Calu3 (cell line): ENCODE measurements at regions not wholly inside any gene's neighbourhood (a gene's known extent, or its start where the extent isn't known, plus 50 kb on each side); places are given as distances from the start of the nearest gene placed in this dataset.
"Not testable (repeated sequence)": the region's sequence is repeated elsewhere in the genome, so short reads cannot be mapped to it uniquely, and the experiment has no call there.

Experiments used
- BruUV-seq: library from RNA; stranded (reverse); fragments of 400-500 nt; replicated peaks from 2 replicates; lab custom pipeline; 2021; lab: Mats Ljungman, UMichigan
- CTCF ChIA-PET: fragments of 300-600 bp; sonication (Branson Sonifier 250); formaldehyde crosslinking; loops from one replicate; lab custom pipeline; 2022; ENCODE audit warnings: antibody characterized with exemption; lab: Charles Lee
- DNase-seq: peaks from one replicate; pipeline ENCODE4 v3.0.0; 2022
- H3K27ac Mint-ChIP-seq: one replicate; pipeline ENCODE4 v1.8.0; 2022; ENCODE audit warnings: mixed read lengths; ENCODE audit not compliant: unreplicated experiment
- H3K27me3 Mint-ChIP-seq: one replicate; pipeline ENCODE4 v1.8.0; 2022; ENCODE audit warnings: mixed read lengths; ENCODE audit not compliant: unreplicated experiment
- H3K36me3 Mint-ChIP-seq: one replicate; pipeline ENCODE4 v1.8.0; 2022; ENCODE audit warnings: mild to moderate bottlenecking, moderate library complexity, mixed read lengths; ENCODE audit not compliant: insufficient read depth, unreplicated experiment
- H3K4me1 Mint-ChIP-seq: one replicate; pipeline ENCODE4 v1.8.0; 2022; ENCODE audit warnings: mild to moderate bottlenecking, low read depth, mixed read lengths; ENCODE audit not compliant: unreplicated experiment
- H3K4me3 Mint-ChIP-seq: one replicate; pipeline ENCODE4 v1.8.0; 2022; ENCODE audit warnings: mild to moderate bottlenecking, low read depth, moderate library complexity, mixed read lengths; ENCODE audit not compliant: unreplicated experiment
- H3K9me3 Mint-ChIP-seq: one replicate; pipeline ENCODE4 v1.8.0; 2022; ENCODE audit warnings: low read depth, mixed read lengths; ENCODE audit not compliant: unreplicated experiment
- CTCF ChIP-seq: fragments of 200-600 bp; IDR thresholded peaks from one replicate; pipeline ENCODE4 v1.8.0; 2022; ENCODE audit warnings: antibody characterized with exemption; ENCODE audit not compliant: unreplicated experiment
- intact Hi-C: fragments of 100-400 bp; cut with micrococcal nuclease; formaldehyde crosslinking; loops from one replicate; pipeline ENCODE4 v1.10.0; 2022; ENCODE audit not compliant: unreplicated experiment

DNA sequence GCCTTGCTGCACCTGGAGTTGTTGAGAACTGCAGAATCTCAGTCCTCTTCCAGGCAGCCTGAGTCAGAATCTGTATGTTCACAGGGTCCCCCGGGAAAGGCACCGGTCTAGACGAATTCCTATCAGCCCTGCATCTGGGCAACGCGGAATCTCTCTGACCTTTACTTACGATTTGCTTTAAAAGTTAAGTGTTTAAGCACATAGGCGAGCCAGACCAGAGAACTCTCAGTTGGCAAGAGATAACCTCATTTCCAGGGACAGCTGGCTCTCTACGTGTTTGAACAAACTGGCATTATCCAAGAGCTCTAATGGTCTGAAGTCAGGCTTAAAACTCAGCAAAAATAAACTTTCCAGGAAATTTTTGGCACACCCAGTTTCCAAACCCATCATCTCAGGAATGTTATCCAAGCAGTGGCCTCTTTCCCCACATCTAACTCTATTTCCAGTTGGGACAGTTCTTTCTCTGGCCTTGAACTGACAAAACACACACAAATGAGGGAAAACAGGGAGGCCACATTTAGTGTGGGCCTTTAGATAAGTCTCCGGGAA lies 53.4 kb downstream of the HES1 start:
- CTCF ChIA-PET, result no interaction called here
- no peak overlapping the region for H3K4me3 Mint-ChIP-seq
- peaks cover 3% of the 10 kb centered on the region for H3K4me1 Mint-ChIP-seq
- no peak for DNase-seq
- no peaks in the 10 kb centered on the region for H3K36me3 Mint-ChIP-seq
- H3K9me3 Mint-ChIP-seq, result no peaks in the 10 kb centered on the region
- H3K27ac Mint-ChIP-seq, result no peak overlapping the region
- H3K27me3 Mint-ChIP-seq, result no peaks in the 10 kb centered on the region
- TF ChIP-seq CTCF, result no peak
- intact Hi-C loops, result no loop called here
- BruUV-seq, result no TSS peak

GRCh38 chr3:194191850-194192249 lies 55.9 kb downstream of the HES1 start:
- BruUV-seq, H3K4me3 Mint-ChIP-seq, H3K27me3 Mint-ChIP-seq, DNase-seq, H3K4me1 Mint-ChIP-seq, H3K9me3 Mint-ChIP-seq, H3K36me3 Mint-ChIP-seq, H3K27ac Mint-ChIP-seq, intact Hi-C loops, CTCF ChIA-PET: not testable (repeated sequence)

GRCh38 chr3:194194051-194194756 lies 58.3 kb downstream of the HES1 start:
- no TSS peak for BruUV-seq
- Mint-ChIP-seq H3K27me3 (peaks cover 24% of the 10 kb centered on the region), H3K4me3 (no peak overlapping the region), H3K36me3 (no peaks in the 10 kb centered on the region), H3K27ac (no peak overlapping the region), H3K4me1 (peaks cover 9% of the 10 kb centered on the region), H3K9me3 (no peaks in the 10 kb centered on the region)
- no peak for DNase-seq
- TF ChIP-seq CTCF, result no peak
- CTCF ChIA-PET, result interaction anchor here (1.0 kb wide), 1 partner anchor 140 kb away, joined by 3 read pairs; no protein-coding TSS in a partner anchor
- intact Hi-C loops, result no loop called here

DNA sequence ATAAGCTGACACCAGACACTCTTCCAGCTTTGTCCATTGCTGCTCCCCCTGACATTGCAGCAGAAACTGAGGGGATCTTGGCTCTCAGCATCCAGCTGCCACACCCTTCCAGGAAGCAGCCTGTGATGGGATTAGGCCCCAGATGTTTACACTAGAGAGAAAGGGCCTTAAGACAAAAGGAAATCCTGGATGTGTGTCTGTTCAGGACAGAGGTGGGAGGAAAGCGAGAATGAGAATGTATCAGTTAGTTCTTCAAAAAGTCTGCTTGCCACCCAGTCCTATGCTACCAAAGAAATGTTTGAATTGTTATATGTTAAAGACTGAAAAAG lies 58.8 kb downstream of the HES1 start:
- BruUV-seq, result no TSS peak
- DNase-seq, result no peak
- H3K27me3 Mint-ChIP-seq, result peaks cover 29% of the 10 kb centered on the region
- H3K9me3 Mint-ChIP-seq, result no peaks in the 10 kb centered on the region
- H3K4me1 Mint-ChIP-seq, result peaks cover 9% of the 10 kb centered on the region
- TF ChIP-seq CTCF, result no peak
- H3K36me3 Mint-ChIP-seq, result no peaks in the 10 kb centered on the region
- intact Hi-C loops, result no loop called here
- no peak overlapping the region for H3K27ac Mint-ChIP-seq
- H3K4me3 Mint-ChIP-seq, result no peak overlapping the region
- CTCF ChIA-PET, result interaction anchor here (0.8 to 1.0 kb wide), 2 partner anchors 12 to 139 kb away, joined by 3 read pairs; no protein-coding TSS in a partner anchor

DNA sequence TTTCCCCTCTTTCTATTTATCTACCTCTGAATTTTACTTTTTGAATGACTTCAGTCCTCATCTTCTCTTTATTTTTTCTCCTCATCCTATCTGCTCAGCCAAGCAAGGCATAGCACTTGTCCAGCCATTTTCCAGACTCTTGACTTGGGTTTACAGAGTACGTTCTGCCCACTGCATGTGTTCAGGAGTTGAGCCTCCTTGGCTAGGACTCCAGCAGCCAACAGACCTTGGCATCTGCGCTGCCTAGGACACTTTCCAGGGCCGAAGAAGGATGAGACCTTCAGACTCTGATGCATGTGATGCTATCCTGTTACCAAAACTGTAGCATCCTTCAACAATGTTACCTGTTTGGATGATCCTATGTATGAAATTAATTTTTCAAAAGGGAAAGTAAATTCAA lies 59.7 kb downstream of the HES1 start:
- no peak for TF ChIP-seq CTCF
- no peaks in the 10 kb centered on the region for H3K36me3 Mint-ChIP-seq
- H3K9me3 Mint-ChIP-seq, result no peaks in the 10 kb centered on the region
- intact Hi-C loops, result no loop called here
- CTCF ChIA-PET, result interaction anchor here (0.6 to 1.0 kb wide), 3 partner anchors 11 to 138 kb away, joined by 3 to 4 read pairs (median 3); no protein-coding TSS in a partner anchor
- DNase-seq, result no peak
- H3K4me3 Mint-ChIP-seq, result no peak overlapping the region
- H3K4me1 Mint-ChIP-seq, result peaks cover 9% of the 10 kb centered on the region
- no peak overlapping the region for H3K27ac Mint-ChIP-seq
- peaks cover 37% of the 10 kb centered on the region for H3K27me3 Mint-ChIP-seq
- BruUV-seq, result no TSS peak
